HFFc6 (cell line): ENCODE measurements at regions not wholly inside any gene's neighbourhood (a gene's known extent, or its start where the extent isn't known, plus 50 kb on each side); places are given as distances from the start of the nearest gene placed in this dataset. TPM values are rescaled to one million over a fixed set of nuclear protein-coding genes. Genes with fewer than 3 reads are reported as not detected.
"Not testable (repeated sequence)": the region's sequence is repeated elsewhere in the genome, so short reads cannot be mapped to it uniquely, and the experiment has no call there.

Experiments
- DNase-seq: peaks from one replicate; pipeline ENCODE4 v3.0.0-alpha.2; 2018
- H3K27ac Mint-ChIP-seq: 2 replicates; pipeline ENCODE4 v1.8.0; 2020; ENCODE audit warnings: mild to moderate bottlenecking, mixed read lengths
- H3K27me3 Mint-ChIP-seq: 2 replicates; pipeline ENCODE4 v1.8.0; 2021; ENCODE audit warnings: mild to moderate bottlenecking, moderate library complexity, mixed read lengths; ENCODE audit not compliant: insufficient read depth
- H3K36me3 Mint-ChIP-seq: 2 replicates; pipeline ENCODE4 v1.8.0; 2021; ENCODE audit warnings: low read depth, mixed read lengths
- H3K4me1 Mint-ChIP-seq: 2 replicates; pipeline ENCODE4 v1.8.0; 2020; ENCODE audit warnings: low read depth, mixed read lengths
- H3K4me3 Mint-ChIP-seq: 2 replicates; pipeline ENCODE4 v1.8.0; 2020; ENCODE audit warnings: mild to moderate bottlenecking, moderate library complexity, mixed read lengths
- H3K9me3 Mint-ChIP-seq: 2 replicates; pipeline ENCODE4 v1.8.0; 2020; ENCODE audit warnings: mild to moderate bottlenecking, mixed read lengths
- microRNA-seq: library from miRNA; unstranded; fragments of <30 nt; microRNA quantifications from one replicate; pipeline ENCODE4, GENCODE V29; 2019

DNA sequence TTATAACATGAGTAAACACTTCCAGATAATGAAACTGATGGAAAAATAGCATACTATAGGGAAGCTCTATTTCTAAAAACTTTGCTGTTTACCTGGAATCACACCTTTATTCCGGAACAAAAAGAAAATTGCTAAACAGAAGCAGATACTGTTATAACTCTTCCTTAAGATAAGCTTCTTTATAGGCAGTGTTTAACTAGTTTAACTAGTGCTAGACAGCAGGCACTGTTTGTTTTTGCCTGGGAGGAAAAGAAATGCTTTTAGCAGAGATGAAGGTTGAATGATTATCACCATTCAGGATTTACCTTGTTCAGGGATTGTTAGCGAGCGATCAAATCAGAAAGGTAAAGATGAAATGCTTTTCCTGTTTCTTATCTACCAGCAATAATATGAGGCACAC lies 54.7 kb upstream of the PDPR start:
- peaks cover 14% of the 10 kb centered on the region for H3K4me1 Mint-ChIP-seq
- not testable (repeated sequence) for H3K36me3 Mint-ChIP-seq, H3K4me3 Mint-ChIP-seq, H3K27me3 Mint-ChIP-seq, H3K27ac Mint-ChIP-seq, DNase-seq, H3K9me3 Mint-ChIP-seq

GRCh38 chr16:70060521-70061027 lies 53.6 kb upstream of the PDPR start:
- H3K27ac Mint-ChIP-seq, H3K27me3 Mint-ChIP-seq, DNase-seq, H3K9me3 Mint-ChIP-seq, H3K4me3 Mint-ChIP-seq, H3K36me3 Mint-ChIP-seq: not testable (repeated sequence)
- H3K4me1 Mint-ChIP-seq: peaks cover 14% of the 10 kb centered on the region

DNA sequence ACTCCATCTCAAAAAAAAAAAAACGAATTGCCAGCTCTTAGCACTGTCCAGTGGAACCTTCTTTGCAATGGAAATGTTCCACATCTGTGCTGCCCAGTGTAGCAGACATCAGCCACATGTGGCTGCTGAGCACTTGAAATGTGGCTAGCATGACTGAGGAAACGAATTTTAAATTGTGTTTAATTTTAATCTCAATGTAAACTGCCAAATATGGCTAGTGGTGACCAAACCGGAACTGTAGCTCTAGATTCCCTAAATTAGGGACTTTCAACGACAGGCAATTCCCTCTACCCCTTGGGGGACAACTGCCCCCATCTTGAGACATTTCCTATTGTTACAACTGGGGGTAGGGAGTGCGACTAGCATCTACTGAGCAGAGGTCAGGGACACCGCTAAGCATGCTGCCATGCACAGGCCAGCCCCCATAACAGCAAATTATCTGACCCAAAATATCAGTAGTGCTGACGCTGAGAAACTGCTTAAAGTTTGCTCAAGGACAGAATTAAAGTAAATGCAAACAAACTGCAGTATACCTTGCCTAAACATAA lies 52.4 kb upstream of the PDPR start:
- DNase-seq, H3K27me3 Mint-ChIP-seq, H3K9me3 Mint-ChIP-seq, H3K36me3 Mint-ChIP-seq, H3K4me3 Mint-ChIP-seq, H3K27ac Mint-ChIP-seq: not testable (repeated sequence)
- peaks cover 14% of the 10 kb centered on the region for H3K4me1 Mint-ChIP-seq

- not testable (repeated sequence) for H3K36me3 Mint-ChIP-seq, H3K27me3 Mint-ChIP-seq, H3K27ac Mint-ChIP-seq, H3K9me3 Mint-ChIP-seq, DNase-seq, H3K4me3 Mint-ChIP-seq
- H3K4me1 Mint-ChIP-seq: peaks cover 14% of the 10 kb centered on the region
Observed at GRCh38 chr16:70062947-70063346, 51.2 kb upstream of the PDPR start.

Small RNA genes lying in the stretch of these regions (microRNA-seq; reads per million reads assigned to microRNA genes)
- not detected for gene MIR1972-2
